CD4-positive, alpha-beta T cell treated with Interleukin-4 for 1 hour (primary cell): ENCODE measurements at regions not wholly inside any gene's neighbourhood (a gene's known extent, or its start where the extent isn't known, plus 50 kb on each side); places are given as distances from the start of the nearest gene placed in this dataset.

Source experiments
- DNase-seq, 2 donors: peaks; one replicate each; pipeline ENCODE4 v3.0.0-alpha.2; 2020 to 2022

DNA sequence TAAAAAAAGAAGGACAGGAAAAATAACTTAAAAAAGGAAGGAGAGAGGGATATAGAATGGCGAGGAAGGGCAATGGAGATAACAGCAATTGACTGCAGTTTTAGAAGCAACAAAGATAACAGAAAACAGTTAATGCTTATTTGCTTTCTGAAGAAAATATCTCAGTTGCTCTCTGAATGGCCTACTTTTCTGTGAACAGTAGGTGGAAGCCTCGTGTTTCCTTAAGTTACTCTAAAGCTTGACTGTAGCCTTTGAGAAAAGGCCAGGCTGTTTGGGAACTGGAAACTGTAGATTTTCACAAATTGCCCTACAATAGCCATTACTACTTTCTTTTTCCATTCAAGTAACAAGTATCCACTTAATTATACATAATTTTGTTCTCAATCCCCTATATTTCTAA is 404.5 kb downstream of the YTHDC2 start:
- DNase-seq: no peak

- no peak for DNase-seq
These were observed 408.8 kb downstream of the YTHDC2 start for GRCh38 chr5:113922343-113922742.

- DNase-seq: no peak
These were observed 422.0 kb downstream of the YTHDC2 start for GRCh38 chr5:113935453-113935852.

GRCh38 chr5:113937301-113937700 is 423.8 kb downstream of the YTHDC2 start:
- DNase-seq: no peak

GRCh38 chr5:113939988-113940387 is 421.9 kb upstream of the KCNN2 start:
- DNase-seq: no peak

DNA sequence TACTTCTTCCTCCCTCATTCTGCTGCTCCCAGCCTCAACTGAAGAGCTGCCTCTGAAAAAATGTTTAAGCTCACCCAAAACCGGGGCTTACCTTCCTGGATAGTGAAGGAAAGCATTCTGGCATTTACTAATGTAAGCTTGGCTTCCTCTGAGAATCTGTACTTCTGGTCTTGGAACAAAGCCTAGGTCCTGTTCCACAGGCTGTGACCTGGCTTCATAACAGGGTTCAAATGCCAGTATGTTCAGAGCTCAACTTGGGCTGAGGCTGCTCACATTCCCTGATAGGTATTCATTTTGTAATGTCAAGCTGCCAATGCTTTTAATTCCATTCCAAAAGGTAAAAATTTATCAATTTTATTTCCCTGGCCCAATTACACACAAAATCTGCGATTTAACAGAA is 411.7 kb upstream of the KCNN2 start:
- no peak for DNase-seq

DNA sequence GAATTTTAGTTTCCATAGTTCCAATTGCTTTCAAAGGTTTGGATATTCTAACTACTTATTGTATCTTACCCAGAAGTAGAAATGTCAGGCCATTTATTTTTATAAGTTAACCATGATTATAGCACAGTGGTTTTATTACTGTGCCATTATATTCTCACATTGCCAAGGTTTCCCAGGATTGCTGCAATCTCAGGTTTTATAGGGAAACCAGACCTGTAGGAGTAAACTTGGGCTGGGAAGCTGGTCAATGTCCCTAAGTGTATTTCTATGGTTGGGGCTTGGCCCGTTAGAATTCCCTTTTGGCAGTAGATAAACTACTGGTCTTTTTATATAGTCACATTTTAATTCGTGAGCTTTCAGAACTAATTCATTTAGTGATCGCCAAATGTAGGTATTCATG is 396.6 kb upstream of the KCNN2 start:
- DNase-seq: no peak

GRCh38 chr5:113969901-113970300 is 392.0 kb upstream of the KCNN2 start:
- no peak for DNase-seq

DNA sequence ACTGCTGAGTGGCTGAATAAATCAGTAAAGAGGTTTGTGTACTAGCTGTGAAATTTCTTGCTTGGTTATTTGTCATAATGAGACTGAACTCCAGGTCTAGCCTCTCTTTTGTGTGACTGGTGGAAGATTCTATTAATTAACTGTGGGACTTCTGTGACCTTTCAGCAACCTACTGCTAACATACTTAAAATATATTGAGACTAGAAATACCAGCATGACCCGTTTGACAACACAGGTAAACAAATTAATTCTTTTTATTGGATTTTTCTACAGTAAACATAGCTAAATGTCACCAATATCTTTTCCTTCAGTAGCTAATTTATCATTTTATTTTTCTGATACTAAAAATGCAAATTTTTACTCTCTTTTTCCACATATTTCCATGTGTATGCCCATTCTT is 390.4 kb upstream of the KCNN2 start:
- no peak for DNase-seq

DNA sequence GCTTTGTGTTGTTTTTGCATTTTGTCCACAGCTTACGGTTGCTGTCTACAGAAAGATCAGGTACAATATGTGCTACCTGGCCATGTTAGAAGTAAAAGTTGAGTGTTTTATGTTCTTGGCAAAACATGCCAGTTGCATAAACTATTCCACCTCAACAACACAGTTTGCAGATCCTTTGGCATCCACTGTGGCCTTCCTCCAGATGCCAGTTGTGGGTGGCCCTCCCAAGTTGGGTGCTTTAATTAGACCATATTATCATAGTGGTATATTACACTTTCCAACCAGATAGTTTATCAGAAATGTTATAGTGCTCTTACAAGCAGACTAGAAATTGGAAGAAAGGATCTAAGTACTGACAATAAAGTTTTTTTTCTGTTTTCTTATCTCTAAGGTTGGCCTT is 386.9 kb upstream of the KCNN2 start:
- DNase-seq: no peak

DNA sequence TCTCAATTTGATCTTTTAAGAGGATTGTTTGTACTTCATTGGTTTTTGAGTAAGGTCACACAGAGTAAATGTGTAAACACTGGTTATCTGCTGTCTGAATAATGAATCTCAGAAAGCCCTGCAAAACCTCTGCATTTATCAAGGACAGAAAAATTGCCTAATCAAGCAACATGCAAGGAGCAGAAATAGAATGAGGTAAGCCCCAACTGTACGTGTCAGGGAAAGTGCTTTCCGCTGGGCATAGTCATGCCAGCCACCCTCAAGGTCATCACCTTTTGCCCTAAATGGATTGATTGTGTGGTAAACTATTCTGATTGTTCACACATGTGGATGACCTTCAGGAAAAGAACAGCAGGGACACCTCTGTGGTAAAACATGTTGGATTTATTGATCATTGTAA is 376.9 kb upstream of the KCNN2 start:
- DNase-seq: no peak

- DNase-seq: no peak
These were observed 376.4 kb upstream of the KCNN2 start for GRCh38 chr5:113985505-113985904.

GRCh38 chr5:113989278-113989912 is 372.5 kb upstream of the KCNN2 start:
- no peak for DNase-seq

DNA sequence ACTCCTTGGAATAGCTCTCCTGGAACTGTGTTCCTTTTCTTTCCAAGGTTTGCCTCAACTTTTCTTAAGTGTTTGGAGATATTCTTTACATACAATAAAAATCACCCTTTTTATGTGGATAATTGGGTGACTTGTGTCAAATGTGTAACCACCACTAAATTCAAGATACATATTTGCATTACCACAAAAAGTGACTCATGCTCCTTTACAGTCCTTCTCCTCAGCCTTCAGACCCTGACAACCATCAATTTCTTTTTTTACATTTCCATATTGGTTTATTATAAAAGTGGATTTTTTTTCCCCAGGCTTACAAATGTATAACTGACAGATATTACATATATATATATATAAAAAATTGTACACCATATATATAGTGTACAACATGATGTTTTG is 372.0 kb upstream of the KCNN2 start:
- no peak for DNase-seq

DNA sequence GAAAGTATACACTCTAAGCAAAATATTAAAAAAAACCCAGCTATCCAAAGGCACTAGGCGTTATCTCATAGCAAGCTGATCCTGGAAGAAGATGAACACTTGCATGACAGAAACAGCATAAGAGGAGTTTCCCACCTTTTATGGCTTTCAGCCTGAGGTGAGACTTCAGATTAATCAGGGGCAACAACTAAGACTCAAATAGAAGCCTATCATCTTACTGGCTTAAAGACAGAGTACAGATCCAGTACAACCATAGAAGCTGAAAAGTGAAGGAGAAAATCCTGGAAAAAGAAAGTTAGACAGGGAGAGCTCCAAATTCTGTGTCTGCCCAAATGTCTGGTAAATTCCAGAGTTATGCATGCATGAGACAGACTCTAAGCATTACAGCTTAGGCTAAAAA is 360.8 kb upstream of the KCNN2 start:
- DNase-seq: no peak

DNA sequence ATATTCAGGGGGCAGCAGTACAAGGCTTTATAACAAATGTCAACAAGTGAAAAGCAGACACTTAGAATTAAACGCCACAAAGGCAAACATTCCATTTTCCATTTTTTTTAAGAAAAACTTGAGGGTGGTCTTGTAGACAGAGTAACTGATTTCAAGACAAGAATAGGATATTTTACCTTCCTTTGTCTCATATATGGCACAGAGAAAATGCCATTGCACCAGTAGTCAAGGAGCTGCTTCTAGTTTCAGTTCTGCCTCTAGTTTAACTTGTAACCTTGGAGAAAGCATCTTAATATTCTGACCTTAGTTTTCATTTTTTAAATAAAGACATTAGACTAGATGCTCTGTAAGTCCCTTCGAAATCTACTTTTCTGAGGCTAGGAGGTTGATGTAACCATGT is 355.3 kb upstream of the KCNN2 start:
- no peak for DNase-seq

DNA sequence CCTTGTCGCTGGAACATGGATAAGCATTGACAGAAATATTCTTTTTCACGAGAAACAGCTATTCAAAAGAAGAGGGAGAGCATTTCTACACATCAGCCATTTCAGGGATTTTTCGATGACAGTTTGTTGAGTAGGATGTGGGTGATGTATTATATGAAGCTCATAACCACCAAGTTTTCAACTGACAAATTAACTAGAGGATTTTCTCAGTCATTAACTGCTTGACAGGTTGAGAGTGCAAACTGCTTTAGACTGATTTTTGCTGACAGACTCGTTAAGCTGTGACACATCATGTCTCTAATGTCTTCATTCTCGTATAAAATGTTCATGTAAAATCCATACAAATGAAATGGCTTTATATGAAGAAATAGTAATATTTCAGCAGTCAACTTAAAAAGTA is 354.2 kb upstream of the KCNN2 start:
- no peak for DNase-seq

DNA sequence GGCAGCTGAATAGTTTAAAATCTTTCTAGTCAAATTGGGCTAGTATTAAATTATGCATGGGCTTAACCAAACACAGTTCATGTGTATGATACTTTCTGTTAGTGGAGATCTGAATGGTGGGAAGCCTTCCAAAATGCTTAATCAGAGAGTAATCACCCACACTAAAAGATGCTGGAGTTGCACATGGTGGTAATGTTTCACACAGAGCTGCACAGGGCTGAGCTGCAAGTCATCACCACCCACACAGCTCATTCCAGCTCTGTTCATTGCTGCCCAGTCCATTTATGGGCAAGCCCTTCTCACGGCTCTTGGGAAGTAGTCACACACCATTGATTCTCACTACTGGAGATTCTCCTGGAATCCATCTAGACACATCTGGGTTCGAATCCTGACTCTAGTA is 351.5 kb upstream of the KCNN2 start:
- DNase-seq: no peak

DNA sequence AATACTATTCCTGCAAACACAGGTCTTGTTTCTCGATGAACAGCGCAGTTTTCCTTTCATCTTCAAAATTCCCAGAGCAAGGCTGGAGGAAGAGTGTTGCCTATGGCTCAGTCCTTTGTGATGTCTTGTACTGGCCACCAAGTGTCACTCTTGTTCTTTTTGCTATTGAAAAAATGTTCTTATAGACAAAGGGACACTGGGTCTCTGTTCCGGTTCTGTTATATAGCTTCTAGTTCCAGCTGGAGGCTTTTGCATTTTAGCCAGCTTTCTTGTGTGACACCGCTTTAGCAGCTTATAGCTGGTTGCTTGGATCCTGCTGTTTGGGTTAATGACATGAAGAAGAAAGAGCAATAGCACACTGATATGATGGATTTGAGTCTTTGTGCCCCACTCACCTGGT is 343.7 kb upstream of the KCNN2 start:
- no peak for DNase-seq

GRCh38 chr5:114038756-114039155 is 323.1 kb upstream of the KCNN2 start:
- DNase-seq: no peak

DNA sequence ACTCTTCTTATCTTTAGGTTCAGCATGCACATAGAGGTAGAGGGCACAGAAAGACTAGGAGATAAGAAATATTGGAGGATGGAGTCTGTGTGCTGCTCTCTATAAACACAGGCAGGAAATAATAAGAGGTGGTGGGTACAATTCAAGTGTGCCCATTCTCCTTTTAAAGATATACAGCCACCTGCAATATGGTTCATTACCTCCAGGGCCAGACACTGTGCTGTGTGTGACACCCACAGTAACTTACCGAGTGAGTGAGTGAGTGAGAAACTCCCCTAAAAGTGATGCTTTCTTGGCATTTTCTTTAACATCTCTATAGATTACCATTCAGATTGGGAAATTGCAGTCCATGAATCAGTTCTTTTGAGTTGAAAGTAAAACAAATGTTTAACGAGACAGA is 311.8 kb upstream of the KCNN2 start:
- DNase-seq: no peak

DNA sequence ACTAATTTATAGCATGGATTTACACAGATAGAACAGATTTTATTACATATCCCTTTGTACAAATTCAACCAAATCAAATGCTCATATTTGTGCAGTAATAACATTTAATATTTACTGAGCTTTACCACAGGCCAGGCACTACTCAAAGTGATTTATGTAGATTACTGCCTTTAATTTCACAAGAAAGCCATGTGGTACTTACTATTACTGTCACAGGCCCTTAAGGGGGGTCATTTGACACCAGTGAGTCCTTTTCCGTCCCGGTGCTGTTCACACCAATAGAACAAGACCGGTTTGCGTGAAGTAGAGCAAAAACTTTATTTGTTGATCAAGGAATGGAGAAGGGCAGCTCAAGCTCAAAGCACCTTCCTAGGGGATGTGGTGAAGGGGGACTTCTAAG is 308.5 kb upstream of the KCNN2 start:
- DNase-seq: no peak

DNA sequence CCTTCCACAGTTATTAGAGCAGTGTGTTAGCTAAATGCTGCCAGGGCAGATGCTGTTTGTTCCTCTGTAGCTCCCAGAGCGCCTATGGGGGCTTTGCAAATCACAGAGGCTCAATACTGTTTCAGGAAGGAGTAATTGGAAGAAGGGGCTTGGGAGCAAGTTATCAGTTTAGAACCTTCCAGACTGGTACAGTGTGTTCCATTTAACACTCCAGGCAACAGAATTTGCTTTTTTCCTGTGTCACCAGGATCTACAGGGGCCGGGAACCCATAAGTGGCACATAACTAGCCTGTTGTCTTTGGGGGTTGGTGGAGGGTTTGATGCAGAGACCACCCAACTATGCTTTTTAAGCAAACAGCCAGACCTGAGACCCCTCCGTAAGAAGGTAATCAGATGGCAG is 307.3 kb upstream of the KCNN2 start:
- DNase-seq: no peak

DNA sequence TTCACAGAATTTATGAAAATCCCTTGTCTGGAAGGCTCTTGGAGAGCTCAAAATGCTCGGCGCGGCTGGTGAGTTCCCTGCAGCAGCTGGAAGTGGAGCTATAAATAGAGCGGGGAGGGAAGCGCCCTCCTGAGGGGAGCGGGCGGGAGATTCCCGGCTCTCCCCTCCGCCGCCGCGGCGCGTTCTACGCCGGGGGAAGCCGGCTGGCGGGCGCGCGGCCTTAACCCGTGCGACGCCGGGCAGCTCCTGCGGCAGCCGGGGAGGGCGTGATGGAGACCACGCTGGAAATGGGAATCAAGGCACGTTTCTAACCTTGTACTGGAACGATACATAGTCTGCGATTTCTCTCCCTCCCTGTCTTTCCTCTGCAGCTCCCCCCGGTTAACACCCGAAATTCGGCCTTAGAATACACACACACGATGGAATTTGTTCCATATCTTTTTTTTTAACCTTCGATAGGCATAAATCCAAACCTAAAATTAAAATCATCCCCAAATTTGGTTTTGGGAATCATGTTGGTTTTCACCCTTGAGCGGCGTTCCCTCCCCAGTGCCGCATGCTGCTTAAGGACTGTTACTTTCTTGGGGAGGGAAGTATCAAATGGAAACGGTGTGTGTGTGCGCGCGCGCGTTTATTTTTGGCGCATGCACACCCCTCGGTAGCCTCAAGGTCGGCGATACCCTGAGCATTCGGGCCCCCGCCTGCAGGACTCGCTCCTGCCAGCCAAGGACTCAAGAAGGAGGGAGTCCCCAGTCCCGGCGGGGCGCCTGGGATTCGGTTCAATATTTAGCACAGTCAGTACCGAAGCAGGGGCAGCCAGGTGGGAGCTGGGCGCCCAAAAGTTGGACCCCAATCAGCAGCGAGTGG is 306.3 kb upstream of the KCNN2 start:
- DNase-seq: no peak

GRCh38 chr5:114056185-114056538 is 305.7 kb upstream of the KCNN2 start:
- DNase-seq: no peak
